ENCODE measurements at regions not wholly inside any gene's neighbourhood (a gene's known extent, or its start where the extent isn't known, plus 50 kb on each side); places are given as distances from the start of the nearest gene placed in this dataset.

GRCh38 chr2:71782323-71782722 is 329.0 kb downstream of the DYSF start:
- H3K4me1 Mint-ChIP-seq = 0 out of 3 replicates have a peak, but pooled peaks cover 2% of the 10 kb centered on the region
- H3K9me2 ChIP-seq (ENCODE audit: insufficient read depth) = no peaks in the 10 kb centered on the region
- no peaks in the 10 kb centered on the region for H4K20me1 ChIP-seq (replicated peaks; ENCODE audit: insufficient read depth)
- no peaks in the 10 kb centered on the region for H3K27me3 ChIP-seq (ENCODE audit: insufficient read depth)
- H3F3A ChIP-seq (replicated peaks; ENCODE audit: low read depth) = no peaks in the 10 kb centered on the region
- no peak overlapping the region for H3K27ac ChIP-seq (ENCODE audit: low read depth)
- TF ChIP-seq ZNF114 (CRISPR knock-in tag; IDR thresholded peaks at IDR 0.05) (no peak), EZH2 (IDR thresholded peaks at IDR 0.05; ENCODE audit: low read depth, unreplicated experiment) (no peak), ETS1 (IDR thresholded peaks at IDR 0.05) (no peak), ZNF462 (CRISPR knock-in tag; IDR thresholded peaks at IDR 0.05) (no peak)
- ATAC-seq (no peak), DNase-seq (ENCODE audit: low spot score) (no peak)
- H3K27me3 Mint-ChIP-seq (ENCODE audit: insufficient read depth, low read depth, poor library complexity) = peaks cover 8% of the 10 kb centered on the region
- H3K4me1 ChIP-seq (ENCODE audit: insufficient read depth) = no peaks in the 10 kb centered on the region
- no peak overlapping the region for H3K4me3 ChIP-seq
- H3K27ac Mint-ChIP-seq = no peak overlapping the region
- no peaks in the 10 kb centered on the region for H3K79me2 ChIP-seq (replicated peaks; ENCODE audit: insufficient read depth)
- H3K4me3 Mint-ChIP-seq = no peak overlapping the region
- H2AFZ ChIP-seq = no peak overlapping the region
- no peak overlapping the region for H3K4me2 ChIP-seq
- no peaks in the 10 kb centered on the region for H3K36me3 Mint-ChIP-seq (ENCODE audit: low read depth)
- no peaks in the 10 kb centered on the region for H3K36me3 ChIP-seq (ENCODE audit: insufficient read depth)
- H3K9me3 Mint-ChIP-seq = no peaks in the 10 kb centered on the region

GRCh38 chr2:71781695-71782228 is 328.4 kb downstream of the DYSF start:
- Histone ChIP-seq H4K20me1 (replicated peaks; ENCODE audit: insufficient read depth) (no peaks in the 10 kb centered on the region), H3K4me2 (no peak overlapping the region), H3K4me1 (ENCODE audit: insufficient read depth) (no peaks in the 10 kb centered on the region), H3K79me2 (replicated peaks; ENCODE audit: insufficient read depth) (no peaks in the 10 kb centered on the region), H3K4me3 (no peak overlapping the region), H3K27me3 (ENCODE audit: insufficient read depth) (no peaks in the 10 kb centered on the region), H2AFZ (no peak overlapping the region), H3F3A (replicated peaks; ENCODE audit: low read depth) (no peaks in the 10 kb centered on the region), H3K27ac (ENCODE audit: low read depth) (no peak overlapping the region), H3K9me2 (ENCODE audit: insufficient read depth) (no peaks in the 10 kb centered on the region), H3K36me3 (ENCODE audit: insufficient read depth) (no peaks in the 10 kb centered on the region)
- no peak for TF ChIP-seq STAT1 (IDR thresholded peaks at IDR 0.05; ENCODE audit: unreplicated experiment)
- no peak for TF ChIP-seq ZNF114 (CRISPR knock-in tag; IDR thresholded peaks at IDR 0.05)
- no peak overlapping the region for H3K4me3 Mint-ChIP-seq
- H3K9me3 Mint-ChIP-seq = no peaks in the 10 kb centered on the region
- H3K27ac Mint-ChIP-seq = no peak overlapping the region
- peaks cover 8% of the 10 kb centered on the region for H3K27me3 Mint-ChIP-seq (ENCODE audit: insufficient read depth, low read depth, poor library complexity)
- H3K36me3 Mint-ChIP-seq (ENCODE audit: low read depth) = no peaks in the 10 kb centered on the region
- ATAC-seq = no peak
- no peak for DNase-seq (ENCODE audit: low spot score)
- H3K4me1 Mint-ChIP-seq = 0 out of 3 replicates have a peak, but pooled peaks cover 2% of the 10 kb centered on the region
